Endothelial cell of umbilical vein (primary cell): ENCODE measurements at regions not wholly inside any gene's neighbourhood (a gene's known extent, or its start where the extent isn't known, plus 50 kb on each side); places are given as distances from the start of the nearest gene placed in this dataset.
A peak's percentile ranks its signal among the peaks of the same experiment; 100 is the strongest.

Experiments
- BruUV-seq: library from RNA; stranded (reverse); fragments of 400-500 nt; replicated peaks from 2 replicates; lab custom pipeline; 2021; lab: Mats Ljungman, UMichigan
- CTCF ChIA-PET: fragments of 300-600, 350-600 bp; sonication (Branson Sonifier 250); formaldehyde crosslinking; loops from one replicate; lab custom pipeline; 2021; ENCODE audit warnings: antibody characterized with exemption, inconsistent platforms; lab: Charles Lee
- POLR2A ChIA-PET: fragments of 300-600, 350-600 bp; sonication (Branson Sonifier 250); formaldehyde crosslinking; loops from one replicate; lab custom pipeline; 2021; ENCODE audit warnings: antibody characterized with exemption, inconsistent platforms; lab: Charles Lee
- DNase-seq: peaks from one replicate; pipeline ENCODE4 v3.0.0-alpha.2; 2011; ENCODE audit warnings: low read depth, low spot score
- FAIRE-seq: peaks from 2 replicates; lab custom pipeline; 2011; peaks lifted over from hg19 to GRCh38; lab: Jason Lieb, UNC
- H2AFZ ChIP-seq: 2 replicates; pipeline ENCODE4 v1.6.0; 2012; ENCODE audit warnings: low read depth, low read length, control low read depth, inconsistent platforms
- H3K27ac ChIP-seq: 2 replicates; pipeline ENCODE4 v1.5.1; 2011; ENCODE audit warnings: low read depth, mild to moderate bottlenecking, control low read depth, low read length, moderate library complexity; ENCODE audit not compliant: insufficient read depth
- H3K27me3 ChIP-seq, 2 experiments: 2 replicates each; pipeline versions ENCODE4 v1.6.0 to v1.6.1; 2011; ENCODE audit warnings: low read length in 2 of 2, mixed read lengths in 1 of 2; ENCODE audit not compliant: control insufficient read depth in 2 of 2, insufficient read depth in 2 of 2
- H3K36me3 ChIP-seq, 2 experiments: 2 replicates in 1 of 2; 3 replicates in 1 of 2; pipeline ENCODE4 v1.5.1; 2011; ENCODE audit warnings: low read length in 2 of 2, mild to moderate bottlenecking in 1 of 2, moderate library complexity in 1 of 2; ENCODE audit not compliant: control insufficient read depth in 2 of 2, insufficient read depth in 2 of 2; ENCODE audit errors: extremely low read depth in 1 of 2
- H3K4me1 ChIP-seq: 3 replicates; pipeline ENCODE4 v1.5.1; 2011; ENCODE audit warnings: mild to moderate bottlenecking, low read length; ENCODE audit not compliant: control insufficient read depth, insufficient read depth; ENCODE audit errors: extremely low read depth
- H3K4me2 ChIP-seq: 2 replicates; pipeline ENCODE4 v1.6.1; 2011; ENCODE audit warnings: low read length, control low read depth, mixed read lengths; ENCODE audit not compliant: insufficient read depth
- H3K4me3 ChIP-seq, 3 experiments: fragments of 200-600 bp in 1 of 3; sonication (generic), shearing (Covaris generic) in 1 of 3; replicated peaks in 1 of 3; 2 replicates each; pipeline ENCODE4 v1.5.1; 2011 to 2016; ENCODE audit warnings: control low read depth in 3 of 3, low read length in 3 of 3, mild to moderate bottlenecking in 2 of 3, inconsistent platforms in 1 of 3, low read depth in 1 of 3, moderate library complexity in 1 of 3; ENCODE audit not compliant: insufficient read depth in 1 of 3
- H3K79me2 ChIP-seq: 2 replicates; pipeline ENCODE4 v1.6.0; 2012; ENCODE audit warnings: low read length, inconsistent platforms; ENCODE audit not compliant: control insufficient read depth, insufficient read depth
- H3K9ac ChIP-seq: replicated peaks from 2 replicates; pipeline ENCODE3; 2011; ENCODE audit warnings: low read length, control low read depth; ENCODE audit not compliant: insufficient read depth; ENCODE audit errors: extremely low read depth
- H3K9me1 ChIP-seq: replicated peaks from 3 replicates; pipeline ENCODE4 v1.6.0; 2011; ENCODE audit warnings: mild to moderate bottlenecking, low read length; ENCODE audit not compliant: control insufficient read depth, insufficient read depth; ENCODE audit errors: extremely low read depth
- H3K9me3 ChIP-seq: replicated peaks from 2 replicates; pipeline ENCODE4 v1.5.1; 2012; ENCODE audit warnings: low read length, inconsistent platforms; ENCODE audit not compliant: control insufficient read depth, insufficient read depth
- H4K20me1 ChIP-seq: replicated peaks from 2 replicates; pipeline ENCODE3; 2011; ENCODE audit warnings: mild to moderate bottlenecking, low read length; ENCODE audit not compliant: control insufficient read depth, insufficient read depth; ENCODE audit errors: extremely low read depth
- EZH2 ChIP-seq: IDR thresholded peaks from 2 replicates; pipeline ENCODE4 v1.6.1; 2012; ENCODE audit warnings: borderline replicate concordance, low read depth, mild to moderate bottlenecking, moderate library complexity, low read length, inconsistent platforms; ENCODE audit not compliant: severe bottlenecking
- FOS ChIP-seq: IDR thresholded peaks from 2 replicates; pipeline ENCODE4 v1.6.1; 2011; ENCODE audit warnings: mild to moderate bottlenecking, low read length, moderate library complexity, borderline replicate concordance; ENCODE audit not compliant: insufficient read depth
- GATA2 ChIP-seq: IDR thresholded peaks from 2 replicates; pipeline ENCODE4 v1.7.0; 2011; ENCODE audit warnings: low read depth, mild to moderate bottlenecking, moderate library complexity, mixed read lengths, low read length; ENCODE audit not compliant: insufficient read length, insufficient read depth
- JUN ChIP-seq: IDR thresholded peaks from 2 replicates; pipeline ENCODE4 v1.6.1; 2011; ENCODE audit warnings: borderline replicate concordance, low read depth; ENCODE audit not compliant: insufficient read length, insufficient read depth
- MYC ChIP-seq: IDR thresholded peaks from one replicate; pipeline ENCODE4 v1.6.1; 2011; ENCODE audit warnings: mild to moderate bottlenecking, low read depth, low read length
- POLR2A ChIP-seq: IDR thresholded peaks from 2 replicates; pipeline ENCODE4 v1.6.1; 2012; ENCODE audit warnings: low read depth, mild to moderate bottlenecking, control low read depth, low read length
- POLR2AphosphoS5 ChIP-seq: IDR thresholded peaks from 2 replicates; pipeline ENCODE4 v1.6.1; 2012; ENCODE audit warnings: low read depth, mild to moderate bottlenecking, control low read depth, low read length, moderate library complexity; ENCODE audit not compliant: insufficient read depth
- dilution Hi-C: fragments of 300-500 bp; cut with MboI; formaldehyde crosslinking; loops from one replicate; pipeline ENCODE4 v1.15.0; 2019; ENCODE audit warnings: low sequenced_read_pairs; ENCODE audit not compliant: extremely low pct_ligation_motif_present
- intact Hi-C: fragments of 100-400 bp; cut with micrococcal nuclease; formaldehyde crosslinking; loops from one replicate; pipeline ENCODE4 v1.10.0; 2022
- TF ChIP-seq, protein P1 (sequence below), 2 donors: IDR thresholded peaks; 1 replicate in 1 of 2; 2 replicates in 1 of 2; pipeline ENCODE4 v1.5.1; 2011; ENCODE audit warnings: low read length in 2 of 2, mild to moderate bottlenecking in 2 of 2, moderate library complexity in 2 of 2, control low read depth in 1 of 2, inconsistent platforms in 1 of 2, low read depth in 1 of 2; ENCODE audit not compliant: insufficient read depth in 1 of 2; ENCODE audit errors: extremely low read depth in 1 of 2
- TF ChIP-seq, protein P2 (sequence below): IDR thresholded peaks from 2 replicates; pipeline ENCODE4 v1.6.1; 2011; ENCODE audit not compliant: insufficient read depth, insufficient read length

DNA sequence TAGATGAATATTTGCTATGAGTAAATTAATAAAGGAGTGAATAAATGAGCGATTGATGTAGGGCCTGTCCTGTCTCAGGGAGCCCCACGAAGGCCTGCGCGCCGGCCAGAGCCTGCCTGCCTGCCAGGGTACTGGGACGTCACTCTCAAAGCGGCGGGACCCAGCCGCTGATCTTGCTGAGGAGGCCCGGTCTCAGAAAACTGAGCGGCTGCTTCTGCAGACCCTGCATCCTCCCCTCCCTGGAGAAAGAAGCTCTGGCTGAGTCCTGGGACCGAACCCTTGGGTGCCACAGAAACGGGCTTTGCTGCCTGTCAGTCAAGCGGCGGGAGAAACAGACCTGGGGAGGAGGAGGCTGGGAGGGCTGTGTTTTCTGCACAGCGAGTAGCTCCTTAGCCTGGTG is 91.6 kb upstream of the B3GAT1 start:
- Histone ChIP-seq H3K27me3 (no peaks in the 10 kb centered on the region), H3K9ac (no peak overlapping the region), H3K9me1 (no peaks in the 10 kb centered on the region), H3K36me3 (no peaks in the 10 kb centered on the region), H3K27ac (peak overlapping the region; percentile 46), H3K4me2 (no peak overlapping the region), H3K9me3 (peaks cover 2% of the 10 kb centered on the region), H4K20me1 (no peaks in the 10 kb centered on the region), H3K4me3 (no peak overlapping the region), H3K4me1 (peaks cover 3% of the 10 kb centered on the region), H3K79me2 (no peaks in the 10 kb centered on the region), H2AFZ (no peak overlapping the region)
- POLR2A ChIA-PET, result no interaction called here
- BruUV-seq, result no TSS peak
- dilution Hi-C loops, result no loop called here
- DNase-seq (no peak), FAIRE-seq (no peak)
- TF ChIP-seq, protein P1, sequence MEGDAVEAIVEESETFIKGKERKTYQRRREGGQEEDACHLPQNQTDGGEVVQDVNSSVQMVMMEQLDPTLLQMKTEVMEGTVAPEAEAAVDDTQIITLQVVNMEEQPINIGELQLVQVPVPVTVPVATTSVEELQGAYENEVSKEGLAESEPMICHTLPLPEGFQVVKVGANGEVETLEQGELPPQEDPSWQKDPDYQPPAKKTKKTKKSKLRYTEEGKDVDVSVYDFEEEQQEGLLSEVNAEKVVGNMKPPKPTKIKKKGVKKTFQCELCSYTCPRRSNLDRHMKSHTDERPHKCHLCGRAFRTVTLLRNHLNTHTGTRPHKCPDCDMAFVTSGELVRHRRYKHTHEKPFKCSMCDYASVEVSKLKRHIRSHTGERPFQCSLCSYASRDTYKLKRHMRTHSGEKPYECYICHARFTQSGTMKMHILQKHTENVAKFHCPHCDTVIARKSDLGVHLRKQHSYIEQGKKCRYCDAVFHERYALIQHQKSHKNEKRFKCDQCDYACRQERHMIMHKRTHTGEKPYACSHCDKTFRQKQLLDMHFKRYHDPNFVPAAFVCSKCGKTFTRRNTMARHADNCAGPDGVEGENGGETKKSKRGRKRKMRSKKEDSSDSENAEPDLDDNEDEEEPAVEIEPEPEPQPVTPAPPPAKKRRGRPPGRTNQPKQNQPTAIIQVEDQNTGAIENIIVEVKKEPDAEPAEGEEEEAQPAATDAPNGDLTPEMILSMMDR (IDR thresholded peaks at IDR 0.05; ENCODE audit: extremely low read depth in 1 of 2, insufficient read depth in 1 of 2, low read depth in 1 of 2, low read length in 2 of 2), result no peak
- TF ChIP-seq, protein P2, sequence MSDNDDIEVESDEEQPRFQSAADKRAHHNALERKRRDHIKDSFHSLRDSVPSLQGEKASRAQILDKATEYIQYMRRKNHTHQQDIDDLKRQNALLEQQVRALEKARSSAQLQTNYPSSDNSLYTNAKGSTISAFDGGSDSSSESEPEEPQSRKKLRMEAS, result no peak
- no peak for TF ChIP-seq POLR2A
- TF ChIP-seq GATA2, result no peak
- TF ChIP-seq POLR2AphosphoS5, result no peak
- TF ChIP-seq FOS, result no peak
- TF ChIP-seq JUN, result no peak
- no peak for TF ChIP-seq EZH2
- no peak for TF ChIP-seq MYC
- intact Hi-C loops, result no loop called here
- CTCF ChIA-PET, result no interaction called here
